Right lobe of liver (tissue), 4 donors: ENCODE measurements at regions not wholly inside any gene's neighbourhood (a gene's known extent, or its start where the extent isn't known, plus 50 kb on each side); places are given as distances from the start of the nearest gene placed in this dataset.

Source experiments
- CTCF ChIP-seq, 4 donors: fragments of 200-600 bp in 3 of 4; fragments of 450-650 bp in 1 of 4; IDR thresholded peaks; one replicate each; pipeline versions ENCODE4 v1.5.1 to v1.8.0; 2016 to 2022; ENCODE audit warnings: antibody characterized with exemption in 4 of 4, mild to moderate bottlenecking in 2 of 4
- POLR2A ChIP-seq: fragments of 450-650 bp; IDR thresholded peaks from one replicate; pipeline ENCODE4 v1.6.1; 2017; ENCODE audit warnings: antibody characterized with exemption, mild to moderate bottlenecking
- donor health status: DM: no; HTN: no; CAD: no.
- donor health status: DM: no; HTN: no; CAD: no.
- donor health status: DM: no; HTN: yes; CAD: no.

- TF ChIP-seq CTCF (IDR thresholded peaks at IDR 0.05) = no peak
- TF ChIP-seq POLR2A = no peak
Measured at GRCh38 chr6:17013701-17014100, 88.1 kb upstream of the STMND1 start.
